Activated naive CD4-positive, alpha-beta T cell treated with anti-CD3 and anti-CD28 coated beads, Interleukin-2, amount 10 ng/mL, durations not matched to agents 7 days and 5 days (primary cell): ENCODE measurements at regions not wholly inside any gene's neighbourhood (a gene's known extent, or its start where the extent isn't known, plus 50 kb on each side); places are given as distances from the start of the nearest gene placed in this dataset.
"Not testable (repeated sequence)": the region's sequence is repeated elsewhere in the genome, so short reads cannot be mapped to it uniquely, and the experiment has no call there.

Source experiments
- CTCF ChIA-PET: fragments of 350-600 bp; sonication (Branson Sonifier 250); formaldehyde crosslinking; loops from one replicate; lab custom pipeline; 2021; ENCODE audit warnings: antibody characterized with exemption; lab: Charles Lee
- DNase-seq: peaks from one replicate; pipeline ENCODE4 v3.0.0-alpha.2; 2020
- H3K27ac Mint-ChIP-seq: one replicate; pipeline ENCODE4 v1.8.0; 2021; ENCODE audit warnings: mild to moderate bottlenecking, moderate library complexity, mixed read lengths
- H3K27me3 Mint-ChIP-seq: one replicate; pipeline ENCODE4 v1.8.0; 2021; ENCODE audit warnings: mild to moderate bottlenecking, mixed read lengths
- H3K36me3 Mint-ChIP-seq: one replicate; pipeline ENCODE4 v1.8.0; 2021; ENCODE audit warnings: mixed read lengths
- H3K4me1 Mint-ChIP-seq: one replicate; pipeline ENCODE4 v1.8.0; 2021; ENCODE audit warnings: mixed read lengths
- H3K4me3 Mint-ChIP-seq: one replicate; pipeline ENCODE4 v1.8.0; 2021; ENCODE audit warnings: mild to moderate bottlenecking, moderate library complexity, mixed read lengths
- H3K9me3 Mint-ChIP-seq: one replicate; pipeline ENCODE4 v1.8.0; 2021; ENCODE audit warnings: mixed read lengths

DNA sequence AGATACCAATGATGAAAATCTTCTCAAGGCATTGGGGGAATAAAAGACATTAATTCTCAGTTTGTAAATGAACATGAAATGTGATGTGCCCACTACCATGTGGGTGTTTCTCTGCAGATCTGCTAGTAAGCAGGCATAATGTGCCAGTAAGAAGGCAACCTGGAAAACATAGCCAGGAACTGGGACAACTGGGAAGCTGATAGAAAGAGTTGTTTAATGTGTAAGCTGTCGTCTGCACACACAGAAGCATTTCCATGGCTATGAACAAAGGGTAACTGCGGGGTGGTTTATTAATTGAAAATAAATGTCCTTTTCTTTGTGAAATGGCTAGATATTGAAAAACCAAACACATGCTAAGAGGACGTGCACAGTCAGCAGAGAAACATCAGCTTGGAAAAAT lies 52.0 kb downstream of the ZC3H11B start:
- no peak overlapping the region for H3K4me3 Mint-ChIP-seq
- no peaks in the 10 kb centered on the region for H3K36me3 Mint-ChIP-seq
- no peaks in the 10 kb centered on the region for H3K27me3 Mint-ChIP-seq
- no peaks in the 10 kb centered on the region for H3K4me1 Mint-ChIP-seq
- no peak overlapping the region for H3K27ac Mint-ChIP-seq
- H3K9me3 Mint-ChIP-seq = no peaks in the 10 kb centered on the region
- CTCF ChIA-PET = no interaction called here
- no peak for DNase-seq

DNA sequence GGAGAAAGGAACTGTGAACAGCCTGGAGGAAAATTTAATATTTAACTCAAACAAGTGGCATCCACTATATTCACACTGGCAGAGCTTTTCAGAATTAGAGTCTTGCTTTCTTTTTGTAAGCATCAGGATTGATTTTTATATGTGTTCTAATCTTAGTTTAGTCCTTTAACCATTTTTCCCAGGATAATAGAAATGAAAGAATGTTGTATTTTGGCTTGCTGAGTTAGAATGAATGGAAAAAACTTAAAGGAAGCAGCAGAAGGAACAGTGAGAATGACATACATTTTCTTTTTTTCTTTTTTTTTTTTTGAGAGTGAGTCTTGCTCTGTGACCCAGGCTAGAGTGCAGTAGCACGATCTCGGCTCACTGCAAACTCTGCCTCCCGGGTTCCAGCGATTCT lies 53.0 kb downstream of the ZC3H11B start:
- Mint-ChIP-seq H3K4me3 (no peak overlapping the region), H3K9me3 (no peaks in the 10 kb centered on the region), H3K4me1 (no peaks in the 10 kb centered on the region), H3K36me3 (no peaks in the 10 kb centered on the region), H3K27ac (no peak overlapping the region), H3K27me3 (no peaks in the 10 kb centered on the region)
- CTCF ChIA-PET = no interaction called here
- no peak for DNase-seq

DNA sequence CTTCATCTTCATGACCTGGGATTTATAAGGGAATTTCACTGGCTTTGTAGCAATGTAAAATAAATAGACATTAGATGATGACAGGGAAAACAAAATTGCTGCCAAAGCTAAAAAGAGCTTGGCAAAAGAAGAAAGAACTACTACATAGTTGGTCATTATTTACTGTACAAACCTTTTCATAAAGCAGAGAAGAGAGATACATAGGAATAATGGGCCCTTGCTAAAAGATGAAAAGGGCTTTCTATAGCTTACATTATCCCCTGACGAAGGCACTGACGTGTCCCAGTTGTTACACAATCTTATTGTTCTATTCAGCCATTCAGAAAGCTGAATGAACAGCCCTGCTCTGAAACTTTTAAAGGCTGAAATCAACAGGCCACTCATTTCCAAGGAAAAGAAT lies 57.1 kb downstream of the ZC3H11B start:
- Mint-ChIP-seq H3K27me3 (no peaks in the 10 kb centered on the region), H3K4me1 (no peaks in the 10 kb centered on the region), H3K4me3 (no peak overlapping the region), H3K9me3 (no peaks in the 10 kb centered on the region), H3K27ac (no peak overlapping the region), H3K36me3 (no peaks in the 10 kb centered on the region)
- DNase-seq = no peak
- CTCF ChIA-PET = no interaction called here

DNA sequence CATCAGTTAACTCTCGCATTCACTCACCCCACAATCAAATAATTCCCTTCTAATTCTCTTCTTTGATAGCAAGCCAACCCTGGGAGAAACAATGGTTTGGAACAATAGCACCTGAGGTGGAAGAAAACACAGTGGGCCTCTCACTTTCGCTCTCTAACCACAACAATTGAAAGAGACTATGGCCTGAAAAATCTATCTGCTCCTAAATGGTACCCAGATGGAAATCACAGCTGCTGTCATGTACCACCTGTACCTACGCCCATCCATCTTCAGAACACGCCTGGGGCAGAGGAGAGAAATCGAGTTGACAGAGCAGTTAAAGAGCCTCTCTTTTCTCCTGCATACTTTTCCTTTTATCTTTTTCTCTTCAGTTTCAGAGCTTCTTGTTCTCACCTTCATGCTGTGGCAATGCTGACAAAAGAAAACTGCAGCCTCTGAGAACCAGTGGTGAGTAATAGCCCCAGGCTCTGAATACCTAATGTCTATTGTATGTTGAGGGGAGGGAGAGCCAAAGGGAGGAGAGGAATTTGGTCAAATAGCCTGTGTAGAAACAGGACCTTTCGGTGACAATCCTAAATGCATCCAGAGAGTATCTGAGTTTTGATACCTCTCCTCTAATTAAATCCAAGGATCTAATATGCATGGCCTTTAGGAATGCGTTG lies 57.7 kb downstream of the ZC3H11B start:
- no peaks in the 10 kb centered on the region for H3K9me3 Mint-ChIP-seq
- H3K4me1 Mint-ChIP-seq = no peaks in the 10 kb centered on the region
- no peak overlapping the region for H3K4me3 Mint-ChIP-seq
- no peak for DNase-seq
- H3K27me3 Mint-ChIP-seq = no peaks in the 10 kb centered on the region
- CTCF ChIA-PET = no interaction called here
- no peak overlapping the region for H3K27ac Mint-ChIP-seq
- no peaks in the 10 kb centered on the region for H3K36me3 Mint-ChIP-seq

DNA sequence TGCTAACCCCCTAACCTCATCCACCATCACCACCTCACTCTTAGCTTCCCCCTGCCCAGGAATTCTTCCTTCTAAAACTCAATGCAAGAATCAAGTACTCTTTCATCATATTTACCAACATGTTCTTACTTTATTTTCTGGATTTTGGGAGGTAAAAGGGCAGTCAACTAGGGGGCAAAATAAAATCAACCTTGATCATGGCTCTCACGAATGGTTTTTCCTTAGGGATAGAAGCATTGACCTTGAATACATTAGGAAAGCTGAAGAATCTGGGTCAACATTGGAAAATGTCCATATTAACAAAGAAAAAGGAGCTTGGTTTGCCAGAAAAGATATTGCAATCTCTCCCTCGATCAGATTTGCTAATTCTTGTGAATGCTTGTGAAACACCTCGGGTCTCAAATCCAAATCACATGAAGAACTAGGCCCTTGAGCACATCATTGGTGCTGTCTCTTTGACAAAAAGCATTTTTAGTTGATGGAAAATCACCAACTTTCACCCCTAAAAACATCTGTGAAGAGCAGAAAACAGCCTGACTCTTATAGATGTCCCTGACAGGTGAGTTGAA lies 58.9 kb downstream of the ZC3H11B start:
- Mint-ChIP-seq H3K36me3 (no peaks in the 10 kb centered on the region), H3K27me3 (no peaks in the 10 kb centered on the region), H3K4me3 (no peak overlapping the region), H3K4me1 (no peaks in the 10 kb centered on the region), H3K27ac (no peak overlapping the region), H3K9me3 (no peaks in the 10 kb centered on the region)
- no peak for DNase-seq
- CTCF ChIA-PET = no interaction called here

DNA sequence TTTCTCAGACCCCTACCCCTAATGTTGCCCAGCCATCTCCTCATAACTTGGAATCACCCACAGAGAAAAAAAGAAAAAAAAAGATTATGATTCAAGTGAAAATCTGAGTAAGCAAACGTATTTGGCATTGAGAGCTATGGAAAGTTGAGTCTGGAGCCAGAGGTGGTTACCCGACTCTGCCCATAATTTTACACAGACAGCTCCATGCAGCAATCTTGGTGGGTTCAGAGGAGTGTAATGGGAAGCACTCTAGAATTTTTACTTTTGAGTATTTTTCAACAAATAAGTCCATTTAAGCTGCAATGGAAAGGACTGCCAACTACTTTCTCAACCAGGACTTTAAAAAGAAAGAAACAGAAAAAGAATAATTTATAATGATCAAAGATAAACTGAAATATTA lies 62.7 kb downstream of the ZC3H11B start:
- DNase-seq = no peak
- H3K4me1 Mint-ChIP-seq = no peaks in the 10 kb centered on the region
- no peaks in the 10 kb centered on the region for H3K36me3 Mint-ChIP-seq
- H3K4me3 Mint-ChIP-seq = no peak overlapping the region
- no peaks in the 10 kb centered on the region for H3K9me3 Mint-ChIP-seq
- no peak overlapping the region for H3K27ac Mint-ChIP-seq
- CTCF ChIA-PET = no interaction called here
- H3K27me3 Mint-ChIP-seq = no peaks in the 10 kb centered on the region

DNA sequence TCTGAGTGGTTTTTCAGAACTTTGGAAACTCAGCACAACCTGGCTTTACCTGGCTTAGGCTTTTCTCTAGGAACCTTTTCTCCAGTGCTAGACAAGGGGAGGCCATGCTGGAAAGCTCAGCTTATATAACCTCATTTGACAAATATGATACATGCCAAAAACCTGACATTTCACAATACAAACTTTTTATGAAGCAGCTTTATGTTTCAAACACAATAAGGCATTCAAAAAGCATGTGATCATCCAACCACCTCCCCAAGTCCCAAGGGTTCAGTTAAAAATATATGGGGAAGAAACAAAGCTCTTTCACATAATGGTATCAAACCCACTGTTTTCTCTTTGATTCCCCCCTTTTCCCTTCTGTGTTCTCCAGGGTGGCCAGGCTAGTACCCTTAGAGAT lies 63.7 kb downstream of the ZC3H11B start:
- CTCF ChIA-PET = no interaction called here

DNA sequence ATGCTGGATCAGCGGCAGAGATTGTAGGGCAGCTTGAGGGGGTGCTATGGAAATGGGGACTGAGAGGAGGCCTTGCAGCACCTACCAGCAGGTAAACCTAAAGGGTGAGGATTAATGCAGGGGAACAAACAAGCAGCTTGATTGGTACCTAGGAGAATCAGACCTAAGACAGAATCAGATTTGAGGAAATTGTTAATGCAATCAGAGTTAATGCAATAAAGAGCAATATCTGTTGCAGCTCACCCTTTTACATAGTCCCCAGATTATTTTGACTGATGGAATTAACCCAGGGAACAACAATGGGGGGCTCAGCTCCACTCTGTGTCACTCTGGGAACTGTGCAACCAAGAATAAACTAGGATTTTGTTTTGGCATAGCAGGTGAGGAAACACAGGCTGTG lies 64.5 kb downstream of the ZC3H11B start:
- no peaks in the 10 kb centered on the region for H3K36me3 Mint-ChIP-seq
- H3K4me3 Mint-ChIP-seq = no peak overlapping the region
- H3K27me3 Mint-ChIP-seq = no peaks in the 10 kb centered on the region
- no peak for DNase-seq
- H3K9me3 Mint-ChIP-seq = peaks cover 5% of the 10 kb centered on the region
- no peak overlapping the region for H3K27ac Mint-ChIP-seq
- CTCF ChIA-PET = no interaction called here
- no peaks in the 10 kb centered on the region for H3K4me1 Mint-ChIP-seq

More for the DNA sequence above, 63.7 kb downstream of the ZC3H11B start:
- no peaks in the 10 kb centered on the region for H3K4me1 Mint-ChIP-seq
- H3K27me3 Mint-ChIP-seq = no peaks in the 10 kb centered on the region
- H3K27ac Mint-ChIP-seq = no peak overlapping the region
- no peak overlapping the region for H3K4me3 Mint-ChIP-seq
- DNase-seq = no peak
- peaks cover 3% of the 10 kb centered on the region for H3K9me3 Mint-ChIP-seq
- no peaks in the 10 kb centered on the region for H3K36me3 Mint-ChIP-seq

DNA sequence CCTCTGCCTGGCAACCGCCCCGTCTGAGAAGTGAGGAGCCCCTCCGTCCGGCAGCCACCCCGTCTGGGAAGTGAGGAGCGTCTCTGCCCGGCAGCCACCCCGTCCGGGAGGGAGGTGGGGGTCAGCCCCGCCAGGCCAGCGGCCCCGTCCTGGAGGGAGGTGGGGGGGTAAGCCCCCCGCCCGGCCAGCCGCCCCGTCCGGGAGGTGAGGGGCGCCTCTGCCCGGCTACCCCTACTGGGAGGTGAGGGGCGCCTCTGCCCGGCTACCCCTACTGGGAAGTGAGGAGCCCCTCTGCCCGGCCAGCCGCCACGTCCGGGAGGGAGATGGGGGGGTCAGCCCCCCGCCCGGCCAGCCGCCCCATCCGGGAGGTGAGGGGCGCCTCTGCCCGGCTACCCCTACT lies 67.1 kb downstream of the ZC3H11B start:
- DNase-seq, CTCF ChIA-PET, H3K27ac Mint-ChIP-seq, H3K4me1 Mint-ChIP-seq, H3K4me3 Mint-ChIP-seq, H3K9me3 Mint-ChIP-seq, H3K36me3 Mint-ChIP-seq, H3K27me3 Mint-ChIP-seq: not testable (repeated sequence)

DNA sequence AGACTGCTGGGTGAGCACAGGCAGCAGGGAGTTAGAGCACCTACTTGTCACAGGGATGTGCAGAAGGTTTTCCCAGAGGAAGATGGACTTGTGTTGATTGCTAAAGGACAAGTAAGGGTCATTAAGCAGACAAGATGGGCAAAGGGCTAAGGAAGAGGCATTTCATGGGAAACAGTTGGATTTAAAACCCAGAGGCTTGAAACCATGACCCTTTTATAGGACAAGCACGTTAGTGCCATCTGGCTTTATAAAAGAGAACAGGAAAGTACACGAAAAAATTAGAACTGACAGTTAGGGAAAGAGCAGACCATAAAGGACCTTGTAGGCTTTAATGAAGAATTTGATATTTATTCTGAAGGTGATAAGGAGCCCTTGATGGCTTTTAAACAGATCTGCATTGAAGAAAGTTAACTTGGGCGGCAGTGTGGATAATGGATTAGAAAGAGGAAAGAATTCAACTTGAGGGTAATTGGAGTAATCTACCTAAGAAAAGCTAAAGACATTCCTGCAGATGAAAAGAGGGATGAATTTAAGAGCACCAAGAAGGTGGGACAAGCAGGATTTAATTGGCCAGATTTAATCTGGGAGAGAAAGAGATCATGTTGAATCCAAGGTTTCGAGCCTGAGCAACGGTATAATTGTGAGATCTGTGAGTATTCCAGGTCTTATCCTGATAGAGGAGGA lies 68.6 kb downstream of the ZC3H11B start:
- Mint-ChIP-seq H3K27me3 (no peaks in the 10 kb centered on the region), H3K9me3 (peaks cover 5% of the 10 kb centered on the region), H3K4me1 (no peaks in the 10 kb centered on the region), H3K27ac (no peak overlapping the region), H3K4me3 (no peak overlapping the region), H3K36me3 (no peaks in the 10 kb centered on the region)
- no peak for DNase-seq
- CTCF ChIA-PET = no interaction called here

DNA sequence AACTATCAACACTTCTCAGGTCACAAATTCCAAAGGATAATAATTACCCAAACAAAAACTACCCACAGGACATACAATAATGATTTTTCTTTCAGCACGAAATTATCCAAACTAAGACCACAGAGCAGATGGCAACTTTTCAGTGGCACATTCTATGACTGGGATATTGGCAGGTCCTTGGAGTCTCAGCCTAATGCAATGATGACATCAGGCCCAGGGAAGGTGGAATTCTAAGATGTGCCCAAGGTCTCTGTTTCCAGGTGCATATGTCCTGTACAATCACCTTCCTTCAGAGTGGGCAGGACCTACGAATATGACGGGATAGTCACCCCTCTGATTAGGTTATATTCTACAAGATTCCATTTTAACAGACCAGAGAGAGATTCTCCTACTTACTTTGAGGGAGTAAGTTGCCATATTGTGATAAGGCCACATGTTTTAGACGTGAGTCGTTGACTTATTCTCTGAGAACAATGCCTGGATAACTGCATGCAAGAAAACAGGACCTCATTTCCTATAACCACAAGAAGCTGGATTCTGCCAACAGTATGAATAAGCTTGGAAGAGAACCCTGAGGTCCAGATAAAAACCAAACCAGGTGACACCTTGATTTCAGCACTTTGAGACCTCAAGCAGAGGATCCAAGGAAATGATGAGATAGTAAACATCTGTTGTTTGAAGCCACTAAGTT lies 69.9 kb downstream of the ZC3H11B start:
- CTCF ChIA-PET = no interaction called here
- no peaks in the 10 kb centered on the region for H3K27me3 Mint-ChIP-seq
- no peak overlapping the region for H3K27ac Mint-ChIP-seq
- H3K4me1 Mint-ChIP-seq = no peaks in the 10 kb centered on the region
- no peak overlapping the region for H3K4me3 Mint-ChIP-seq
- no peaks in the 10 kb centered on the region for H3K36me3 Mint-ChIP-seq
- H3K9me3 Mint-ChIP-seq = peaks cover 5% of the 10 kb centered on the region
- no peak for DNase-seq

DNA sequence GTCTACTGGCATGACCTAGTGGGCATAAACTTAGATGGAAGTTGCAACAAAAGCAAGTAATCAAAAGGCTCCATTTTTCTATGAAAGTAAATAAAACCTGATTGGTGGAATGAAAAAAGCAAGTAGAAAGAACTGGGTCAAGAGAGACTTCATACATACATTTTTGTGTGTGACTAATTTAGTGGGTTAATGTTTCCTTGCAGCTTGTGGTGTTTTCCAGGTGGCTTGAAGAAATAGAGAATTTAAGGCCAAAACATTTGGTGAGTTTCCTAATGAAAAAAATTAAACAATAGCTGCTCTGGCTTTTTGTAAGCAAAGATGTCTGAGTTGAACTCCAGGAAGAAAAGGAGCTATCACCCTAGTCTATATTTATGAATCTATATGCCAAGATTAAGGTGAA lies 71.0 kb downstream of the ZC3H11B start:
- no peak overlapping the region for H3K4me3 Mint-ChIP-seq
- DNase-seq = no peak
- peaks cover 5% of the 10 kb centered on the region for H3K9me3 Mint-ChIP-seq
- no peaks in the 10 kb centered on the region for H3K4me1 Mint-ChIP-seq
- no peaks in the 10 kb centered on the region for H3K27me3 Mint-ChIP-seq
- H3K36me3 Mint-ChIP-seq = no peaks in the 10 kb centered on the region
- CTCF ChIA-PET = no interaction called here
- H3K27ac Mint-ChIP-seq = no peak overlapping the region

DNA sequence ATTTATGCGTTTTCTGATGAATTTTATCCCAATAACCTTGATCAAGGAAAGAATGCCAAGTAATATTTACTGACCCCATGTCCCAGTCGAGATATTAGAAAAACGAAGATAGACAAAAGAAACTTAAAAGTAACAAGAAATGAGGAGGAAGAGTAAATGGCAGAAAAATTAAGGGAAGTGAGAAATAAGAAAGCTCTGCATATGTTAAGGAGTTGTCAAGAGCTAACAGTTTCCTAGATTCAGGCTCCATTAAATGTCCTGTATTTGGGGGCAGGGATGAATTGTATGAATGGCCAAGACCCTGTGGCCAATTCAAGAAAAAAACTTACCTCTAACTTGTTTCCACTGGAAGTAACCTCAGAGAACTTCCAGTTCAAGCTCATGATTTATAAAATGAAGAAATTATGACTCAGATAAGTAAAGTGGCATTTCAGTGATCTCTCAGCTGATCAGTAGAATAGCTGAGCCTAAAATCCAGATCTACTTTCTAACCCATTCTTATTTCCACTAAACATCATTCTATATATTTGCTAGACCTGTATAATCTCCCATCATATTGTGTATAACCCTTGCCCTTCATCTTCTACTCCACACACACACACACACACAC lies 73.2 kb downstream of the ZC3H11B start:
- no peak overlapping the region for H3K4me3 Mint-ChIP-seq
- CTCF ChIA-PET = no interaction called here
- no peak overlapping the region for H3K27ac Mint-ChIP-seq
- H3K4me1 Mint-ChIP-seq = no peaks in the 10 kb centered on the region
- peaks cover 5% of the 10 kb centered on the region for H3K9me3 Mint-ChIP-seq
- DNase-seq = no peak
- no peaks in the 10 kb centered on the region for H3K36me3 Mint-ChIP-seq
- no peaks in the 10 kb centered on the region for H3K27me3 Mint-ChIP-seq

DNA sequence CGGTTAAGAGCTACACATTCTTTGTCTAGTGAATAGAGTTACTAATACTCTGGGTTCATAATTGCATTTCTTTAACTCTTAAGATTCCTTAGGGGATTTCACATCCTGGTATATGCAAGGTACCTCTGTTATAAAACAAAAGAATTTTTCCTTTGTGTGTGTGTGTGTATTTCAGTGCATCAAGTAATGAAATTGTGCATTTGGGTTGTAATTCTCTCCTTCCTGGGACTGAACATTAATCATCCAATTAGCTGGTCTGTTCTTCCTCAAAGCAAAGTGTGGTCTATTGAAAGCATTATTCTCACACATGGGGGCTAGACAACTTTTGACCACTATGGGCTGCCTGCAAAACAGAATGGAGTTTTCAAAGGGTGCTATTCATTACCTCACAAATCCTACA lies 74.0 kb downstream of the ZC3H11B start:
- H3K9me3 Mint-ChIP-seq = peaks cover under 1% of the 10 kb centered on the region
- H3K27ac Mint-ChIP-seq = no peak overlapping the region
- no peaks in the 10 kb centered on the region for H3K4me1 Mint-ChIP-seq
- H3K27me3 Mint-ChIP-seq = no peaks in the 10 kb centered on the region
- DNase-seq = no peak
- no peak overlapping the region for H3K4me3 Mint-ChIP-seq
- no peaks in the 10 kb centered on the region for H3K36me3 Mint-ChIP-seq
- CTCF ChIA-PET = no interaction called here
